Mesenchymal stem cell (in vitro differentiated cells and primary cell): ENCODE measurements at regions not wholly inside any gene's neighbourhood (a gene's known extent, or its start where the extent isn't known, plus 50 kb on each side); places are given as distances from the start of the nearest gene placed in this dataset.

Experiments used
- DNase-seq: peaks from one replicate; pipeline ENCODE4 v3.0.0-alpha.2; 2013
- H2AFZ ChIP-seq: one replicate; pipeline ENCODE4 v1.6.1; 2013; ENCODE audit warnings: low read depth, mild to moderate bottlenecking, control low read depth, inconsistent platforms, low read length, moderate library complexity
- H2AK5ac ChIP-seq: 2 replicates; pipeline ENCODE4 v1.6.1; 2013; ENCODE audit warnings: low read length, moderate library complexity, mild to moderate bottlenecking, inconsistent platforms; ENCODE audit not compliant: severe bottlenecking
- H2BK120ac ChIP-seq: one replicate; pipeline ENCODE4 v1.6.1; 2013; ENCODE audit warnings: low read depth, mild to moderate bottlenecking, inconsistent platforms, low read length, moderate library complexity
- H2BK12ac ChIP-seq, 2 experiments: one replicate each; pipeline ENCODE4 v1.6.1; 2013; ENCODE audit warnings: inconsistent platforms in 2 of 2, low read length in 2 of 2, mild to moderate bottlenecking in 2 of 2, moderate library complexity in 2 of 2, control low read depth in 1 of 2
- H2BK15ac ChIP-seq: one replicate; pipeline ENCODE4 v1.6.1; 2013; ENCODE audit warnings: mild to moderate bottlenecking, low read depth, inconsistent platforms; ENCODE audit not compliant: poor library complexity, severe bottlenecking
- H2BK5ac ChIP-seq: 2 replicates; pipeline ENCODE4 v1.6.1; 2013; ENCODE audit warnings: low read depth, mild to moderate bottlenecking, low read length, control low read depth, inconsistent platforms; ENCODE audit not compliant: poor library complexity, severe bottlenecking
- H3K14ac ChIP-seq, 2 experiments: one replicate each; pipeline ENCODE4 v1.6.1; 2013; ENCODE audit warnings: inconsistent platforms in 2 of 2, low read length in 2 of 2, control low read depth in 1 of 2, mild to moderate bottlenecking in 1 of 2, moderate library complexity in 1 of 2
- H3K18ac ChIP-seq, 2 experiments: one replicate each; pipeline ENCODE4 v1.6.1; 2013; ENCODE audit warnings: inconsistent platforms in 2 of 2, low read length in 2 of 2, control low read depth in 1 of 2, low read depth in 1 of 2, mild to moderate bottlenecking in 1 of 2
- H3K23ac ChIP-seq, 2 experiments: one replicate each; pipeline ENCODE4 v1.6.1; 2013; ENCODE audit warnings: inconsistent platforms in 2 of 2, low read length in 2 of 2, mild to moderate bottlenecking in 2 of 2, moderate library complexity in 2 of 2, control low read depth in 1 of 2
- H3K27ac ChIP-seq: 2 replicates; pipeline ENCODE4 v1.5.1; 2013; ENCODE audit warnings: mild to moderate bottlenecking, moderate library complexity, low read length, control low read depth, inconsistent platforms; ENCODE audit not compliant: poor library complexity, severe bottlenecking
- H3K27me3 ChIP-seq, 2 experiments: 2 replicates each; pipeline versions ENCODE4 v1.6.1 to v1.7.0; 2013; ENCODE audit warnings: low read length in 2 of 2, mild to moderate bottlenecking in 2 of 2, moderate library complexity in 2 of 2, control low read depth in 1 of 2, inconsistent platforms in 1 of 2; ENCODE audit not compliant: control insufficient read depth in 1 of 2, insufficient read depth in 1 of 2
- H3K36me3 ChIP-seq, 2 experiments: 2 replicates each; pipeline versions ENCODE4 v1.6.1 to v1.7.0; 2013; ENCODE audit warnings: low read length in 2 of 2, control low read depth in 1 of 2, inconsistent platforms in 1 of 2, low read depth in 1 of 2, mild to moderate bottlenecking in 1 of 2; ENCODE audit not compliant: insufficient read depth in 2 of 2, control insufficient read depth in 1 of 2
- H3K4ac ChIP-seq, 2 experiments: one replicate each; pipeline ENCODE4 v1.6.1; 2013; ENCODE audit warnings: inconsistent platforms in 2 of 2, low read length in 2 of 2, mild to moderate bottlenecking in 2 of 2, moderate library complexity in 2 of 2, control low read depth in 1 of 2, low read depth in 1 of 2
- H3K4me1 ChIP-seq: 2 replicates; pipeline ENCODE4 v1.6.1; 2013; ENCODE audit warnings: low read depth, low read length, control low read depth; ENCODE audit not compliant: control insufficient read depth, insufficient read depth
- H3K4me2 ChIP-seq: 2 replicates; pipeline ENCODE4 v1.6.1; 2013; ENCODE audit warnings: low read length, mild to moderate bottlenecking, inconsistent platforms; ENCODE audit not compliant: poor library complexity, severe bottlenecking
- H3K4me3 ChIP-seq, 2 experiments: 2 replicates each; pipeline versions ENCODE4 v1.5.1 to v1.7.0; 2013; ENCODE audit warnings: low read length in 2 of 2, mild to moderate bottlenecking in 2 of 2, control low read depth in 1 of 2, low read depth in 1 of 2; ENCODE audit not compliant: insufficient read depth in 1 of 2
- H3K79me1 ChIP-seq: replicated peaks from 2 replicates; pipeline ENCODE4 v1.6.1; 2013; ENCODE audit warnings: mild to moderate bottlenecking, control low read depth, low read length, inconsistent platforms; ENCODE audit not compliant: poor library complexity, severe bottlenecking
- H3K9ac ChIP-seq: 2 replicates; pipeline ENCODE4 v1.7.0; 2013; ENCODE audit warnings: mild to moderate bottlenecking, low read length, moderate library complexity
- H3K9me3 ChIP-seq: 2 replicates; pipeline ENCODE4 v1.7.0; 2013; ENCODE audit warnings: mild to moderate bottlenecking, low read length; ENCODE audit not compliant: control insufficient read depth
- H4K8ac ChIP-seq: one replicate; pipeline ENCODE4 v1.6.1; 2013; ENCODE audit warnings: inconsistent platforms, mild to moderate bottlenecking, low read length, moderate library complexity
- H4K91ac ChIP-seq: one replicate; pipeline ENCODE4 v1.6.1; 2013; ENCODE audit warnings: mild to moderate bottlenecking, low read length, inconsistent platforms
- WGBS: methylation state at CpG from one replicate; pipeline ENCODE4 v1.1.7; 2013; ENCODE audit warnings: mixed read lengths; 5-methylcytosine and 5-hydroxymethylcytosine counted together

DNA sequence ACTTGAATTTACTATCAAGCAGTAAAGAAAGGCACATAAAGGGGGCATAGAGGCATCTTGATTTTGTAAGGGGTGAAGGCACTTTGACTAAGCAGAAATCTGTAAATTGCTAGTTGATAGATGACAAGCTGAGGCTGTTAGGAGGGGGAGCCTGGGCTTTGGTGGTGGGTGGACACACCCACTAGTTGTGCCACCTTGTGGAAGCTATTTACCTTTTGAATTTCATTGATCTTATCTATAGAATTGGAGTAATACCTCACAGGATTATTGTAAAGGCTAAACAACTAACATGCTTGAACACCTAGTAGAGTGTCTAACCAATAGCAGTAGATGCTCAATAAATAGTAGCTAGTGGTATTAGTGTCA lies 142.8 kb upstream of the KCNIP4 start:
- Histone ChIP-seq H3K79me1 (no peaks in the 10 kb centered on the region), H3K4me2 (no peak overlapping the region), H3K23ac (no peak overlapping the region), H3K9me3 (peaks cover 18% of the 10 kb centered on the region), H2BK15ac (no peak overlapping the region), H2BK12ac (no peak overlapping the region), H2AFZ (no peak overlapping the region), H3K18ac (no peak overlapping the region), H3K4ac (no peak overlapping the region), H3K27me3 (no peaks in the 10 kb centered on the region), H4K91ac (no peak overlapping the region), H3K9ac (no peak overlapping the region), H4K8ac (no peak overlapping the region), H2BK120ac (no peak overlapping the region), H3K27ac (no peak overlapping the region), H3K36me3 (no peaks in the 10 kb centered on the region), H2BK5ac (no peak overlapping the region), H3K4me3 (no peak overlapping the region), H3K4me1 (peaks cover 1% of the 10 kb centered on the region), H3K14ac (no peak overlapping the region), H2AK5ac (no peak overlapping the region)
- DNase-seq: no peak

DNA sequence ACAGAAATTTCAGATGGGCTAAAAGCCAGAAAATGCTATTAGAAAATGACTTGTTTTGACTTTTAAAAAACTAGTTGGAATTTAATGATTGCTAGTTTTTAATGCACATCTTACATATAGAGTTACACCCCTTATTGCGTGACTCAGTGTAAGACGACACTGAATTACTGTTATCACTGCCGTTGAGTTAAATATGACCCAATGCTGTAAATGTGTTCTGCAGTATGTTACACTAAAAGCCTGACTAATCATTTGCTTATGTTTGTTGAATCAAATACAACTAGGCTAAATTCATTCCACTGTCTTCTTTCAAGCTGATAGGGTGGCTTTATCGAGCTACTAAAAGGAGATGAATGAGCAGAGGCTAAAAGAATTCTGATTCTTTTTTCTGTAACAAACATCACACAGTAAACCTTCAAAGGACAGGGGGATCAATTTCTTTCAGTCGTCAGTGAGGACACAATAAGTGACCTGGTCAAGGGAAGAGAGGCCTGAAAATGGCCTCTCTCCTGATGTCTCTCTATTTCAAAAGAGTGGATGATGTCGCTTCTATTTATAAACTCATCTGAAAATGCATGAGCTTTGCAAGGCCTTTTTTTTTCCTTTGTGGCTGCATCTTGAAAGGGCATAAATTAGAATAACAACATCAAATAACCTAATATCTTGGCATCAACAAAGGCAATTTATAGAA lies 142.2 kb upstream of the KCNIP4 start:
- Histone ChIP-seq H2BK5ac (no peak overlapping the region), H3K4me2 (no peak overlapping the region), H4K8ac (no peak overlapping the region), H2AFZ (no peak overlapping the region), H2BK120ac (no peak overlapping the region), H3K4me1 (no peaks in the 10 kb centered on the region), H4K91ac (no peak overlapping the region), H3K27ac (no peak overlapping the region), H3K36me3 (no peaks in the 10 kb centered on the region), H2AK5ac (no peak overlapping the region), H3K4ac (no peak overlapping the region), H3K9ac (no peak overlapping the region), H2BK12ac (no peak overlapping the region), H3K9me3 (peaks cover 23% of the 10 kb centered on the region), H3K79me1 (no peaks in the 10 kb centered on the region), H3K27me3 (no peaks in the 10 kb centered on the region), H3K18ac (no peak overlapping the region), H3K23ac (no peak overlapping the region), H2BK15ac (no peak overlapping the region), H3K14ac (no peak overlapping the region), H3K4me3 (no peak overlapping the region)
- DNase-seq: peak; percentile 33
- 60% methylated on average over 1 of the region's 6 CpGs for WGBS

DNA sequence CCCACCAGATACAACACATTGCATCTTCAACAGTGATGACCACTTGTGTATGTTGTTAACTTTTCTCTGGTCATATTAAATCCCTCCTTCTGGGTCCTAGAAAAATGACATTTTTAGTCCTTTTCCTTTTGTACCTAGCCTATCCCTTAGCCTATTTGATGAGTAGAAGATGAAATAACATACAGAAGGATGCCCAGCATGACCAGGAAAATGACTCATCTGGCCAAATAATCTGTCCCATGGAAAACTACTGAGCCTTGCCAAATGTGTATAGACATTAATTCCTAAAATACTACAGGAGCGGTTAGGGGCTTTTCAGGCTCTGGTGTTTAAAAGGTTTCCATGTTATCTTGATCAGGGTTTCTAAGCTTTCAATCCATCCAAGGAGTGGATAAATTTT lies 129.0 kb upstream of the KCNIP4 start:
- H3K4me3 ChIP-seq: no peak overlapping the region
- H3K18ac ChIP-seq: no peak overlapping the region
- no CpG with 5 or more reads among the region's 1 CpG for whole genome bisulfite sequencing
- DNase-seq: no peak
- no peak overlapping the region for H4K8ac ChIP-seq
- no peaks in the 10 kb centered on the region for H3K79me1 ChIP-seq
- H2AFZ ChIP-seq: no peak overlapping the region
- H3K36me3 ChIP-seq: no peaks in the 10 kb centered on the region
- no peak overlapping the region for H2BK5ac ChIP-seq
- no peak overlapping the region for H3K4me2 ChIP-seq
- H3K9ac ChIP-seq: no peak overlapping the region
- no peak overlapping the region for H3K14ac ChIP-seq
- H3K27ac ChIP-seq: no peak overlapping the region
- no peak overlapping the region for H2AK5ac ChIP-seq
- no peaks in the 10 kb centered on the region for H3K27me3 ChIP-seq
- no peak overlapping the region for H2BK15ac ChIP-seq
- H2BK120ac ChIP-seq: no peak overlapping the region
- H4K91ac ChIP-seq: no peak overlapping the region
- H2BK12ac ChIP-seq: no peak overlapping the region
- no peak overlapping the region for H3K23ac ChIP-seq
- H3K9me3 ChIP-seq: no peaks in the 10 kb centered on the region
- no peak overlapping the region for H3K4ac ChIP-seq
- no peaks in the 10 kb centered on the region for H3K4me1 ChIP-seq

DNA sequence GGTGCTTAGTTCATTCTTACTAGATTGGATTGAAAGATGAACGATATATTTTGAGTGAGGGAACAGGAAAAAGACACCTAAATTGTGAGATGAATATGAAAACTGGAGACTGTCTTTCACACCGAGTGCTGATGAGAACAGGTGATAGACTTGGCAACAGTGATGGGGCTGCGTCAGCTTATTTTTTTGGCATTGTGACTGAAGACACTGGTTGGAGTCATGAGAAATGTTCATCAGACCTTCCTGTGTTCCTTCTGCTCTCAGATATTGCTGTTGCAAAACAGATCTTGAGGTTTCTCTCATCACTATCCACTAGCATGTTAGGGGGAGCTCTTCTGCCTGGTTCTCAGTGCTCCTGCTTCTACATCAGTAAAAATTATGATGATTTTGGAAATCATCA lies 124.2 kb upstream of the KCNIP4 start:
- Histone ChIP-seq H3K18ac (no peak overlapping the region), H2AFZ (no peak overlapping the region), H3K36me3 (no peaks in the 10 kb centered on the region), H3K27ac (no peak overlapping the region), H3K23ac (no peak overlapping the region), H3K9me3 (no peaks in the 10 kb centered on the region), H3K9ac (no peak overlapping the region), H2BK120ac (no peak overlapping the region), H2BK5ac (no peak overlapping the region), H3K4ac (no peak overlapping the region), H3K14ac (no peak overlapping the region), H2BK15ac (no peak overlapping the region), H4K91ac (no peak overlapping the region), H3K4me3 (no peak overlapping the region), H3K4me2 (no peak overlapping the region), H4K8ac (no peak overlapping the region), H3K4me1 (no peaks in the 10 kb centered on the region), H3K27me3 (no peaks in the 10 kb centered on the region), H2AK5ac (no peak overlapping the region), H3K79me1 (no peaks in the 10 kb centered on the region), H2BK12ac (no peak overlapping the region)
- no peak for DNase-seq
- WGBS: 81% methylated on average over 3 of the region's 3 CpGs
